Endothelial cell (in vitro differentiated cells): ENCODE measurements at regions not wholly inside any gene's neighbourhood (a gene's known extent, or its start where the extent isn't known, plus 50 kb on each side); places are given as distances from the start of the nearest gene placed in this dataset.

ENCODE experiments used
- DNase-seq: peaks from one replicate; pipeline ENCODE4 v3.0.0; 2021; ENCODE audit warnings: low spot score
- H3K27ac Mint-ChIP-seq: one replicate; pipeline ENCODE4 v1.8.0; 2021; ENCODE audit warnings: mixed read lengths, inconsistent platforms; ENCODE audit not compliant: unreplicated experiment
- H3K27me3 Mint-ChIP-seq: one replicate; pipeline ENCODE4 v1.8.0; 2021; ENCODE audit warnings: mild to moderate bottlenecking, moderate library complexity, mixed read lengths, inconsistent platforms; ENCODE audit not compliant: unreplicated experiment
- H3K36me3 Mint-ChIP-seq: one replicate; pipeline ENCODE4 v1.8.0; 2021; ENCODE audit warnings: mild to moderate bottlenecking, low read depth, mixed read lengths, inconsistent platforms; ENCODE audit not compliant: unreplicated experiment
- H3K4me1 Mint-ChIP-seq: one replicate; pipeline ENCODE4 v1.8.0; 2021; ENCODE audit warnings: mild to moderate bottlenecking, mixed read lengths, inconsistent platforms; ENCODE audit not compliant: unreplicated experiment
- H3K4me3 Mint-ChIP-seq: one replicate; pipeline ENCODE4 v1.8.0; 2021; ENCODE audit warnings: mild to moderate bottlenecking, mixed read lengths, inconsistent platforms; ENCODE audit not compliant: unreplicated experiment
- H3K9me3 Mint-ChIP-seq: one replicate; pipeline ENCODE4 v1.8.0; 2021; ENCODE audit warnings: mixed read lengths, inconsistent platforms; ENCODE audit not compliant: unreplicated experiment
- TF ChIP-seq, protein P1 (sequence below): fragments of 200-600 bp; sonication (generic); IDR thresholded peaks from one replicate; pipeline ENCODE4 v1.5.0; 2021; ENCODE audit warnings: antibody characterized with exemption; ENCODE audit not compliant: unreplicated experiment

DNA sequence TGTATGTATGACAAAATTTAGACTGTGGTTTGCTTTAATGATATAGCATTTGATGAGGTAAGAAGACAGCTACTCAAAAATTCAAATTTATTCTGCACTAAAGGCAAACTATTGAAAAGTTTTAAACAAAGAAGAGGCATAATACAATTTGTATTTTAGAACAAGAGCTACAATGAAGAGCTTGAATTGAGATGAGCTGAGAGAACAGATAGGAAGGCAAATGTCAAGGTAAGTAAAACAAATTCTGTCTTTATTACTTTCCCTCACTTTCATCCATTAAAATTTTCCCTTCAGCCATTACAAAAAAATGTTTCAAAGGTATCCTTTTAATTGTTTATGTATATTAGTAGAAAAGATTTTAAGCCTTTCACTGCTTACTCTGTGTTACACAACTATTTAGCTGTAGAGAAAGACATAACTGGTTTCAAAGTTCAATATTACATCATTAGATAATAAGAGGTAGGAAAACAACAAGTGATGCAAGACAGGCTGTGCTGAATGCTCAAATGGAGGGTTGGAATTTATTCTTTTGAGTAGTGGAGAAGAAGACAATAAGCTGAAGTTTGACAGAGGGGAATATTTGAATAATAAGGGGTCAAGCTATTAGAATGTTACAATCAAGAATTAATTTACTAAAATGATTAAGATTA is 1334.1 kb downstream of the FSCB start:
- no peak overlapping the region for H3K4me3 Mint-ChIP-seq
- H3K4me1 Mint-ChIP-seq, result no peaks in the 10 kb centered on the region
- H3K27me3 Mint-ChIP-seq, result no peaks in the 10 kb centered on the region
- no peaks in the 10 kb centered on the region for H3K36me3 Mint-ChIP-seq
- TF ChIP-seq, protein P1, sequence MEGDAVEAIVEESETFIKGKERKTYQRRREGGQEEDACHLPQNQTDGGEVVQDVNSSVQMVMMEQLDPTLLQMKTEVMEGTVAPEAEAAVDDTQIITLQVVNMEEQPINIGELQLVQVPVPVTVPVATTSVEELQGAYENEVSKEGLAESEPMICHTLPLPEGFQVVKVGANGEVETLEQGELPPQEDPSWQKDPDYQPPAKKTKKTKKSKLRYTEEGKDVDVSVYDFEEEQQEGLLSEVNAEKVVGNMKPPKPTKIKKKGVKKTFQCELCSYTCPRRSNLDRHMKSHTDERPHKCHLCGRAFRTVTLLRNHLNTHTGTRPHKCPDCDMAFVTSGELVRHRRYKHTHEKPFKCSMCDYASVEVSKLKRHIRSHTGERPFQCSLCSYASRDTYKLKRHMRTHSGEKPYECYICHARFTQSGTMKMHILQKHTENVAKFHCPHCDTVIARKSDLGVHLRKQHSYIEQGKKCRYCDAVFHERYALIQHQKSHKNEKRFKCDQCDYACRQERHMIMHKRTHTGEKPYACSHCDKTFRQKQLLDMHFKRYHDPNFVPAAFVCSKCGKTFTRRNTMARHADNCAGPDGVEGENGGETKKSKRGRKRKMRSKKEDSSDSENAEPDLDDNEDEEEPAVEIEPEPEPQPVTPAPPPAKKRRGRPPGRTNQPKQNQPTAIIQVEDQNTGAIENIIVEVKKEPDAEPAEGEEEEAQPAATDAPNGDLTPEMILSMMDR, result no peak
- H3K9me3 Mint-ChIP-seq, result no peaks in the 10 kb centered on the region
- no peak overlapping the region for H3K27ac Mint-ChIP-seq
- no peak for DNase-seq

DNA sequence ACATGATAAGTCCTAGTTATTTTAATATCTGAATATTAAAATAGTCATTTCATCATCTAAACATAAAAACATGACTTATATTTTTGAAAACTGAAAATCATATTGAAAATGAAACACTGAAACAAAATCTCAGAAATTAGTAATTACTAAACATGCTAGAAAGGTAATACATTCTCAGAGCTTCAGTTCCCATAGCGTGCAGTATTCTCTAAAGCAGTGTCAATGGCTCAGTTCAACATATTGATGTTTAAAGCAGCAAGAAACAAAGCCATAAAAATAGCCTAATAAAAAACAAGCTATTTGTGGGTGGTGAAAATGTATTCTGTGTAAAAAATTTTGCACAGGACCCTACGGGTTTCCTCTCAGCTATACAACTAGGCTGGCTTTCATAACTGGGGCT is 1337.4 kb downstream of the FSCB start:
- TF ChIP-seq, protein P1, result no peak
- H3K4me1 Mint-ChIP-seq, result no peaks in the 10 kb centered on the region
- no peaks in the 10 kb centered on the region for H3K9me3 Mint-ChIP-seq

GRCh38 chr14:43168371-43168925 is 1338.6 kb downstream of the FSCB start:
- H3K9me3 Mint-ChIP-seq, result no peaks in the 10 kb centered on the region
- no peak for DNase-seq
- H3K36me3 Mint-ChIP-seq, result no peaks in the 10 kb centered on the region
- no peak overlapping the region for H3K27ac Mint-ChIP-seq
- H3K4me1 Mint-ChIP-seq, result no peaks in the 10 kb centered on the region
- no peak overlapping the region for H3K4me3 Mint-ChIP-seq
- H3K27me3 Mint-ChIP-seq, result no peaks in the 10 kb centered on the region
- TF ChIP-seq, protein P1, result no peak

More for the DNA sequence above, 1337.4 kb downstream of the FSCB start:
- no peaks in the 10 kb centered on the region for H3K36me3 Mint-ChIP-seq
- H3K4me3 Mint-ChIP-seq, result no peak overlapping the region
- H3K27ac Mint-ChIP-seq, result no peak overlapping the region
- no peaks in the 10 kb centered on the region for H3K27me3 Mint-ChIP-seq
- DNase-seq, result no peak

GRCh38 chr14:43166163-43166562 is 1340.9 kb downstream of the FSCB start:
- TF ChIP-seq, protein P1, result no peak
- no peaks in the 10 kb centered on the region for H3K9me3 Mint-ChIP-seq
- no peak overlapping the region for H3K27ac Mint-ChIP-seq
- no peaks in the 10 kb centered on the region for H3K36me3 Mint-ChIP-seq
- no peaks in the 10 kb centered on the region for H3K4me1 Mint-ChIP-seq
- DNase-seq, result no peak
- H3K27me3 Mint-ChIP-seq, result no peaks in the 10 kb centered on the region
- no peak overlapping the region for H3K4me3 Mint-ChIP-seq

DNA sequence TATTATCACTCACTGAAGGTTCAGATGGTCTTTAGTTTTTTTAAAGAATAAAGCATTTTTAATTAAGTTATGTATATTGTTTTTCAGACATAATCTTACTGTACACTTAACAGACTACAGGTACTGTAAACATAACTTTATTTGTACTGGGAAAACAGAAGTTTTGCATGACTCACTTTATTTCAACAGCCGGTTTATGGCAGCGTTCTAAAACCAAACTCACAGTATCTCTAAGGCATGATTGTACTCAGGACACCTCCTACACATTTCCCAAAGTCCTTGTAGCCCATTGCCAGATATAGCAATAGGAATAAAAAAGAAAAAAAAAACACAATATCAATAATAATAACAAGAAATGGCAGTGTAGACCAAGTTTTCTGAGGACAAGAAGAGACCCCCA is 1341.4 kb downstream of the FSCB start:
- H3K9me3 Mint-ChIP-seq, result no peaks in the 10 kb centered on the region
- H3K36me3 Mint-ChIP-seq, result no peaks in the 10 kb centered on the region
- TF ChIP-seq, protein P1, result no peak
- H3K27ac Mint-ChIP-seq, result no peak overlapping the region
- H3K4me3 Mint-ChIP-seq, result no peak overlapping the region
- no peaks in the 10 kb centered on the region for H3K4me1 Mint-ChIP-seq
- no peak for DNase-seq
- no peaks in the 10 kb centered on the region for H3K27me3 Mint-ChIP-seq
